ENCODE measurements at regions not wholly inside any gene's neighbourhood (a gene's known extent, or its start where the extent isn't known, plus 50 kb on each side); places are given as distances from the start of the nearest gene placed in this dataset.
A peak's percentile ranks its signal among the peaks of the same experiment; 100 is the strongest.

- TF ChIP-seq CTCF (conservative IDR thresholded peaks at IDR 0.05): no peak
- no peak for TF ChIP-seq ZFX (IDR thresholded peaks at IDR 0.05)
- H3K27ac ChIP-seq: peak overlapping the region; percentile 40
These were observed 128.8 kb downstream of the ADSS2 start for GRCh38 chr1:244322791-244323521.

- TF ChIP-seq ZFX (IDR thresholded peaks at IDR 0.05) (no peak), CTCF (conservative IDR thresholded peaks at IDR 0.05) (no peak)
- H3K27ac ChIP-seq: peak overlapping the region; percentile 40
These were observed 127.4 kb downstream of the ADSS2 start for GRCh38 chr1:244324176-244324883.

GRCh38 chr1:244325056-244325758, 126.5 kb downstream of the ADSS2 start:
- TF ChIP-seq ZFX (IDR thresholded peaks at IDR 0.05): no peak
- no peak for TF ChIP-seq CTCF (conservative IDR thresholded peaks at IDR 0.05)
- H3K27ac ChIP-seq: peak overlapping the region; percentile 24; the same call in 1 of the 2 replicates

- H3K27ac ChIP-seq: no peak overlapping the region
- no peak for TF ChIP-seq ZFX (IDR thresholded peaks at IDR 0.05)
- no peak for TF ChIP-seq CTCF (conservative IDR thresholded peaks at IDR 0.05)
These were observed 125.0 kb downstream of the ADSS2 start for GRCh38 chr1:244326757-244327156.

GRCh38 chr1:244327533-244327932, 124.2 kb downstream of the ADSS2 start:
- H3K27ac ChIP-seq: no peak overlapping the region
- TF ChIP-seq CTCF (conservative IDR thresholded peaks at IDR 0.05) (no peak), ZFX (IDR thresholded peaks at IDR 0.05) (no peak)

- TF ChIP-seq ZFX (IDR thresholded peaks at IDR 0.05): no peak
- H3K27ac ChIP-seq: no peak overlapping the region
These were observed 123.2 kb downstream of the ADSS2 start for GRCh38 chr1:244328476-244328875.

- TF ChIP-seq ZFX (IDR thresholded peaks at IDR 0.05) (no peak), CTCF (conservative IDR thresholded peaks at IDR 0.05) (no peak)
These were observed 122.0 kb downstream of the ADSS2 start for GRCh38 chr1:244329591-244330317.

More at GRCh38 chr1:244329591-244330317, 122.0 kb downstream of the ADSS2 start:
- no peak overlapping the region for H3K27ac ChIP-seq

All from C4-2B (cell line).